Cardiac muscle cell (in vitro differentiated cells and primary cell): ENCODE measurements at regions not wholly inside any gene's neighbourhood (a gene's known extent, or its start where the extent isn't known, plus 50 kb on each side); places are given as distances from the start of the nearest gene placed in this dataset.
"Not testable (repeated sequence)": the region's sequence is repeated elsewhere in the genome, so short reads cannot be mapped to it uniquely, and the experiment has no call there.

Source experiments
- DNase-seq, 2 donors: peaks; one replicate each; pipeline versions ENCODE4 v3.0.0 to v3.0.0-alpha.2; 2010 to 2017; ENCODE audit warnings: low read depth in 1 of 2, low spot score in 1 of 2
- H3K27ac ChIP-seq: fragments of 200-600 bp; sonication (generic); 2 replicates; pipeline ENCODE4 v1.5.1; 2016
- H3K27me3 ChIP-seq: fragments of 200-600 bp; sonication (generic); 2 replicates; pipeline ENCODE4 v1.6.0; 2016; ENCODE audit warnings: control low read depth
- H3K36me3 ChIP-seq: fragments of 200-600 bp; sonication (generic); 2 replicates; pipeline ENCODE4 v1.5.1; 2016; ENCODE audit warnings: control low read depth
- H3K4me1 ChIP-seq: fragments of 200-600 bp; sonication (generic); 2 replicates; pipeline ENCODE4 v1.8.1; 2017; ENCODE audit warnings: low read depth, mild to moderate bottlenecking, mixed run types
- H3K4me3 ChIP-seq: fragments of 200-600 bp; sonication (generic); 2 replicates; pipeline ENCODE4 v1.5.1; 2016; ENCODE audit warnings: mild to moderate bottlenecking
- H3K9me3 ChIP-seq: fragments of 200-600 bp; sonication (generic); 2 replicates; pipeline ENCODE4 v1.5.1; 2017; ENCODE audit warnings: low read depth, mild to moderate bottlenecking, control low read depth
- CTCF ChIP-seq: IDR thresholded peaks from 2 replicates; pipeline ENCODE4 v1.5.1; 2012; ENCODE audit warnings: low read depth, mild to moderate bottlenecking, low read length

GRCh38 chr3:174356596-174356995, 502.5 kb upstream of the NAALADL2 start:
- no peaks in the 10 kb centered on the region for H3K4me1 ChIP-seq
- H3K27ac ChIP-seq, result no peak overlapping the region
- H3K4me3 ChIP-seq, result no peak overlapping the region
- H3K36me3 ChIP-seq, result no peaks in the 10 kb centered on the region
- no peaks in the 10 kb centered on the region for H3K9me3 ChIP-seq
- no peak for DNase-seq
- no peaks in the 10 kb centered on the region for H3K27me3 ChIP-seq
- no peak for TF ChIP-seq CTCF

DNA sequence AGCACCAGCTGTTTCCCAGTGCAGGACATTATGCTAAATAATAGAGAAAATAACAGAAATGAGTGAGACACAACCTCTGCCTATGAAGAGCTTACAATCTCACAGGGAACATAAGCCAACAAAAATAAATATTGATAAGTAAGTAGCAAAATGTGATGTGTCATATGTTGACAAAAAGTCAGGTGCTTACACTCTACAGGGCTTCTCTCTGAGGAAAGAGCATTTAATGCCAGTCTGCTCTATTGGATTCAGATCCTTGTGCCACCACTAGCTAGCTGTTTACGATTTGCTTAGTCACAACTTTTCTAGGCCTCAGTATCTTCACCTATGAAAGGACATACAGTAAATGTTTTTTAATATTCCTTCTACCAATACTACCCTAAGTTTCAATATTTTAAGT, 500.9 kb upstream of the NAALADL2 start:
- Histone ChIP-seq H3K27ac (no peak overlapping the region), H3K4me1 (no peaks in the 10 kb centered on the region), H3K9me3 (no peaks in the 10 kb centered on the region), H3K27me3 (no peaks in the 10 kb centered on the region), H3K4me3 (no peak overlapping the region), H3K36me3 (no peaks in the 10 kb centered on the region)
- no peak for TF ChIP-seq CTCF
- DNase-seq, result no peak

DNA sequence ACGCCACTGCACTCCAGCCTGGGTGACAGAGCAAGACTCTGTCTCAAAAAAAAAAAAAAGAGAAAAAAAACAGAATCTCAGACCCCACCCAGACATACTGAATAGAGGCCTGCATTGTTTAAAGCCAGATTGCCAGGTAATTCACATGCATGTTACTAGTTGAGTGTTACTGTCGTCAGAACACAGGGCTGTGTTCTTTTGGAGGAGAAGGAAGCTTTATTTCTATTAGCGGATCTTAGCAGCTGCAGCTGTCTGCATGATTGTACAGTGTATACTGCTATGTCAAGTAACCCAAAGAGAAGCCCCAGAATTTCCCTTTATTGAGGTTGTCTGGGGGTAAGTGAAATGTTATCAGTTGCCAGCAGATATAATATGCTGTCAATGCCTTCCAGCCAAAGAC, 496.6 kb upstream of the NAALADL2 start:
- Histone ChIP-seq H3K27ac (no peak overlapping the region), H3K4me3 (no peak overlapping the region), H3K9me3 (no peaks in the 10 kb centered on the region), H3K36me3 (no peaks in the 10 kb centered on the region), H3K4me1 (no peaks in the 10 kb centered on the region), H3K27me3 (no peaks in the 10 kb centered on the region)
- TF ChIP-seq CTCF, result no peak
- no peak for DNase-seq

- H3K4me3 ChIP-seq, result no peak overlapping the region
- no peaks in the 10 kb centered on the region for H3K36me3 ChIP-seq
- no peak for TF ChIP-seq CTCF
- DNase-seq, result peak in 1 of 2 donors; percentile 9
- no peaks in the 10 kb centered on the region for H3K9me3 ChIP-seq
- no peaks in the 10 kb centered on the region for H3K4me1 ChIP-seq
- no peak overlapping the region for H3K27ac ChIP-seq
- no peaks in the 10 kb centered on the region for H3K27me3 ChIP-seq
Observed at GRCh38 chr3:174363256-174363655, 495.9 kb upstream of the NAALADL2 start.

GRCh38 chr3:174365796-174366195, 493.3 kb upstream of the NAALADL2 start:
- no peak for DNase-seq
- Histone ChIP-seq H3K4me1 (no peaks in the 10 kb centered on the region), H3K9me3 (no peaks in the 10 kb centered on the region), H3K36me3 (no peaks in the 10 kb centered on the region), H3K4me3 (no peak overlapping the region), H3K27me3 (no peaks in the 10 kb centered on the region), H3K27ac (no peak overlapping the region)
- no peak for TF ChIP-seq CTCF

DNA sequence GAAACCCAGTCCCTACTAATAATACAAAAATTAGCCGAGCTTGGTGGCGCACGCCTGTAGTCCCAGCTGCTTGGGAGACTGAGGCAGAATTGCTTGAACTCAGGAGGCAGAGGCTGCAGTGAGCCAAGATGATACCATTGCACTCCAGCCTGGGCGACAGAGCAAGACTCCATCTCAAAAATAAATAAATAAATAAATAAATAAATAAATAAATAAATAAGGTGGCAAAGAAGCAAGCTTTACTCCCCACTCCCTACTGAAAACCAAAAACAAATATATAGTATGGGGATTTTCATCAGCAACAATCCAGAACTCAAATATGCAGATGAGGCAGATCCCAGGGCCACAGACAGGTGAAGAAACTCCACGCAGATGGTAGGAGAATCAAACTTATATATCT, 492.2 kb upstream of the NAALADL2 start:
- DNase-seq, H3K4me1 ChIP-seq, H3K4me3 ChIP-seq, H3K36me3 ChIP-seq, H3K27me3 ChIP-seq, H3K9me3 ChIP-seq, H3K27ac ChIP-seq: not testable (repeated sequence)
